ENCODE measurements at regions not wholly inside any gene's neighbourhood (a gene's known extent, or its start where the extent isn't known, plus 50 kb on each side); places are given as distances from the start of the nearest gene placed in this dataset.

- in situ Hi-C loops (cut with MboI; ENCODE audit: low sequenced_read_pairs, unreplicated experiment) = no loop called here
- TF ChIP-seq CTCF (IDR thresholded peaks at IDR 0.05; ENCODE audit: borderline replicate concordance, control extremely low read depth, extremely low read depth, insufficient read depth, missing control alignments) = no peak
- no peak for DNase-seq (ENCODE audit: low spot score)
Observed at GRCh38 chr18:44495151-44495550, 185.5 kb upstream of the SETBP1 start.

GRCh38 chr18:44497311-44497710 lies 183.4 kb upstream of the SETBP1 start:
- in situ Hi-C loops (cut with MboI; ENCODE audit: low sequenced_read_pairs, unreplicated experiment) = no loop called here
- TF ChIP-seq CTCF (IDR thresholded peaks at IDR 0.05; ENCODE audit: borderline replicate concordance, control extremely low read depth, extremely low read depth, insufficient read depth, missing control alignments) = no peak
- no peak for DNase-seq (ENCODE audit: low spot score)

- TF ChIP-seq CTCF (IDR thresholded peaks at IDR 0.05; ENCODE audit: borderline replicate concordance, control extremely low read depth, extremely low read depth, insufficient read depth, missing control alignments) = no peak
- in situ Hi-C loops (cut with MboI; ENCODE audit: low sequenced_read_pairs, unreplicated experiment) = no loop called here
- no peak for DNase-seq (ENCODE audit: low spot score)
Observed at GRCh38 chr18:44497757-44498490, 182.8 kb upstream of the SETBP1 start.

GRCh38 chr18:44500808-44501610 lies 179.7 kb upstream of the SETBP1 start:
- TF ChIP-seq CTCF (IDR thresholded peaks at IDR 0.05; ENCODE audit: borderline replicate concordance, control extremely low read depth, extremely low read depth, insufficient read depth, missing control alignments) = no peak
- in situ Hi-C loops (cut with MboI; ENCODE audit: low sequenced_read_pairs, unreplicated experiment) = no loop called here
- no peak for DNase-seq (ENCODE audit: low spot score)

- DNase-seq (ENCODE audit: low spot score) = no peak
- in situ Hi-C loops (cut with MboI; ENCODE audit: low sequenced_read_pairs, unreplicated experiment) = no loop called here
- no peak for TF ChIP-seq CTCF (IDR thresholded peaks at IDR 0.05; ENCODE audit: borderline replicate concordance, control extremely low read depth, extremely low read depth, insufficient read depth, missing control alignments)
Observed at GRCh38 chr18:44502221-44502620, 178.5 kb upstream of the SETBP1 start.

GRCh38 chr18:44502790-44503189 lies 177.9 kb upstream of the SETBP1 start:
- no peak for TF ChIP-seq CTCF (IDR thresholded peaks at IDR 0.05; ENCODE audit: borderline replicate concordance, control extremely low read depth, extremely low read depth, insufficient read depth, missing control alignments)
- DNase-seq (ENCODE audit: low spot score) = no peak
- in situ Hi-C loops (cut with MboI; ENCODE audit: low sequenced_read_pairs, unreplicated experiment) = no loop called here
